Sigmoid colon (tissue), 6 donors: ENCODE measurements at regions not wholly inside any gene's neighbourhood (a gene's known extent, or its start where the extent isn't known, plus 50 kb on each side); places are given as distances from the start of the nearest gene placed in this dataset.

Experiments
- DNase-seq: peaks from one replicate; pipeline ENCODE4 v3.0.0-alpha.2; 2019
- H3K27ac ChIP-seq, 4 donors: fragments of 200-600 bp; sonication (generic); one replicate each; pipeline ENCODE4 v1.5.1; 2016 to 2019; ENCODE audit warnings: mild to moderate bottlenecking in 1 of 4
- H3K27me3 ChIP-seq, 3 donors: fragments of 200-600 bp; sonication (generic); one replicate each; pipeline ENCODE4 v1.5.1; 2019; ENCODE audit warnings: mild to moderate bottlenecking in 1 of 3
- H3K36me3 ChIP-seq, 4 donors: fragments of 200-600 bp; sonication (generic); one replicate each; pipeline ENCODE4 v1.5.1; 2016 to 2019
- H3K4me1 ChIP-seq, 4 donors: fragments of 200-600 bp; sonication (generic); one replicate each; pipeline ENCODE4 v1.5.1; 2017 to 2019
- H3K4me3 ChIP-seq, 4 donors: fragments of 200-600 bp; sonication (generic); one replicate each; pipeline ENCODE4 v1.5.1; 2017 to 2019; ENCODE audit warnings: mild to moderate bottlenecking in 2 of 4, moderate library complexity in 1 of 4
- H3K9me3 ChIP-seq, 4 donors: fragments of 200-600 bp in 3 of 4; sonication (generic) in 3 of 4; one replicate each; pipeline versions ENCODE4 v1.5.1 to v1.6.1; 2013 to 2019
- CTCF ChIP-seq, 4 experiments: fragments of 450-650 bp in 3 of 4; fragments of 200-600 bp in 1 of 4; IDR thresholded peaks; one replicate each; pipeline ENCODE4 v1.5.1; 2016 to 2019; ENCODE audit warnings: antibody characterized with exemption in 4 of 4, mild to moderate bottlenecking in 3 of 4, moderate library complexity in 2 of 4
- EP300 ChIP-seq, 4 donors: sonication (generic); formaldehyde crosslinking; IDR thresholded peaks; one replicate each; pipeline ENCODE4 v1.6.1; 2017; ENCODE audit warnings: antibody characterized with exemption in 4 of 4
- POLR2A ChIP-seq, 2 donors: fragments of 450-650 bp; IDR thresholded peaks; one replicate each; pipeline ENCODE4 v1.6.1; 2016; ENCODE audit warnings: antibody characterized with exemption in 2 of 2, mild to moderate bottlenecking in 2 of 2, moderate library complexity in 2 of 2
- POLR2AphosphoS5 ChIP-seq, 4 donors: sonication (generic); formaldehyde crosslinking; IDR thresholded peaks; one replicate each; pipeline ENCODE4 v1.6.1; 2017; ENCODE audit warnings: antibody characterized with exemption in 4 of 4
- WGBS, 2 donors: extraction: QIAGEN DNeasy Blood & Tissue Kit; methylation state at CpG; one replicate each; pipeline ENCODE4 v1.1.7; 2013; 5-methylcytosine and 5-hydroxymethylcytosine counted together
- intact Hi-C: fragments of 100-400 bp; cut with DNase I; formaldehyde crosslinking; loops from one replicate; pipeline ENCODE4 v1.15.1; 2023
- donor health status: healthy with polysubstance abuse.
- donor health status: healthy.

DNA sequence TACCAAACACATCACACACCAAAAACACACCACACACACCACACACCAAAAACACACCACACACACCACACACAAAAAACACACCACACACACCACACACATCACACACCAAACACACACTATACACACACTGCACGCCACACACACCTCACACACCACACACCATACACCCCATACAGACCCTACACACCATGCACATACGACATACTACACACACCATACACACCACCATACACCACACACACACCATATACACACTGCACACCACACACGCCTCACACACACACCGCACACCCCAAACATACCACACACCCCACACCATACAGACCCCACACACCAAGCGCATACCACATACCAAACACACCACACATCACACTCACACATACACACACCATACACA is 226.9 kb upstream of the PKN2 start:
- no peak for TF ChIP-seq EP300 (IDR thresholded peaks at IDR 0.05)
- no peak for TF ChIP-seq CTCF (IDR thresholded peaks at IDR 0.05)
- Histone ChIP-seq H3K4me3 (no peak overlapping the region), H3K27me3 (no peaks in the 10 kb centered on the region), H3K27ac (no peak overlapping the region), H3K9me3 (no peaks in the 10 kb centered on the region), H3K4me1 (no peaks in the 10 kb centered on the region), H3K36me3 (no peaks in the 10 kb centered on the region)
- intact Hi-C loops = no loop called here
- WGBS, 2 donors = 95 to 96% methylated on average over 5 of the region's 5 CpGs
- DNase-seq = no peak

GRCh38 chr1:88461007-88461406 is 223.1 kb upstream of the PKN2 start:
- WGBS, 2 donors = 64 to 82% methylated on average over 2 of the region's 2 CpGs
- Histone ChIP-seq H3K27me3 (no peaks in the 10 kb centered on the region), H3K9me3 (no peaks in the 10 kb centered on the region), H3K4me1 (peaks cover 0 to 11% (median 3%) of the 10 kb centered on the region in 4 donors), H3K36me3 (no peaks in the 10 kb centered on the region), H3K4me3 (no peak overlapping the region), H3K27ac (peak overlapping the region in 1 of 4 donors; percentile 87)
- DNase-seq = no peak
- intact Hi-C loops = no loop called here
- TF ChIP-seq POLR2A (IDR thresholded peaks at IDR 0.05) = no peak
- TF ChIP-seq CTCF (IDR thresholded peaks at IDR 0.05) = no peak
- no peak for TF ChIP-seq POLR2AphosphoS5 (IDR thresholded peaks at IDR 0.05)
- no peak for TF ChIP-seq EP300 (IDR thresholded peaks at IDR 0.05)

- WGBS, 2 donors = 22 to 43% methylated on average over 6 of the region's 6 CpGs
- no peaks in the 10 kb centered on the region for H3K27me3 ChIP-seq
- peak overlapping the region; percentile 77 to 87 (median 82) for H3K27ac ChIP-seq
Observed at GRCh38 chr1:88462096-88462487, 222.0 kb upstream of the PKN2 start.

GRCh38 chr1:88462488-88463261 is 221.4 kb upstream of the PKN2 start:
- Histone ChIP-seq H3K36me3 (no peaks in the 10 kb centered on the region), H3K4me1 (peaks cover 0 to 11% (median 3%) of the 10 kb centered on the region in 4 donors), H3K27ac (peak overlapping the region; percentile 77 to 87 (median 82)), H3K4me3 (peak overlapping the region; percentile 29 to 56 (median 50)), H3K9me3 (peaks cover 0 to 3% (median 0%) of the 10 kb centered on the region in 4 donors), H3K27me3 (no peaks in the 10 kb centered on the region)
- DNase-seq = peak; percentile 66
- no peak for TF ChIP-seq CTCF (IDR thresholded peaks at IDR 0.05)
- TF ChIP-seq EP300 (IDR thresholded peaks at IDR 0.05) = no peak
- TF ChIP-seq POLR2A (IDR thresholded peaks at IDR 0.05) = no peak
- peak in 1 of 4 donors; percentile 15 for TF ChIP-seq POLR2AphosphoS5 (IDR thresholded peaks at IDR 0.05)
- 4 to 7% methylated on average over 69 of the region's 69 CpGs for WGBS, 2 donors
- intact Hi-C loops = no loop called here

More at GRCh38 chr1:88462096-88462487, 222.0 kb upstream of the PKN2 start:
- intact Hi-C loops = no loop called here
- no peak for TF ChIP-seq EP300 (IDR thresholded peaks at IDR 0.05)
- TF ChIP-seq CTCF (IDR thresholded peaks at IDR 0.05) = no peak
- TF ChIP-seq POLR2A (IDR thresholded peaks at IDR 0.05) = no peak
- TF ChIP-seq POLR2AphosphoS5 (IDR thresholded peaks at IDR 0.05) = no peak
- H3K4me3 ChIP-seq = peak overlapping the region; percentile 29 to 56 (median 50)
- H3K9me3 ChIP-seq = no peaks in the 10 kb centered on the region
- no peaks in the 10 kb centered on the region for H3K36me3 ChIP-seq
- no peak for DNase-seq
- peaks cover 0 to 11% (median 3%) of the 10 kb centered on the region in 4 donors for H3K4me1 ChIP-seq
